ENCODE measurements at regions not wholly inside any gene's neighbourhood (a gene's known extent, or its start where the extent isn't known, plus 50 kb on each side); places are given as distances from the start of the nearest gene placed in this dataset.

DNA sequence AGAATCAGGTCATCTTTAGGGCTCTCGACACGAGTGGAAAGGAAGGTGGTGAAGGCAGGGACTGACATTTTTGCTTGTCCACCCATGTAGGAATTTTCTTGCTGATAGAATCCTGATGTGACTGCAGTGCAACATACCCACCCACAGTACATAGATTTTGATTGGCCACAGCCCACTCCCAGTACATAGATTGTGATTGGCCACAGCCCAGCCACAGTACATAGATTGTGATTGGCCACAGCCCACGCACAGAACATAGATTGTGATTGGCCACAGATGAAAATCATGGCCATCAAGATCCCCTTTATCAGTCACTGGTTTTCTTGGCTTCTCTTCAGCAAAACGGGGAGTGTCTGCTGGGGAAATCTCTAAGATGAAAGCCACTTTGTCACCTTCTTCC is 1041.5 kb downstream of the AACS start:
- WGBS, 2 donors: 71 to 78% methylated on average over 4 of the region's 4 CpGs

DNA sequence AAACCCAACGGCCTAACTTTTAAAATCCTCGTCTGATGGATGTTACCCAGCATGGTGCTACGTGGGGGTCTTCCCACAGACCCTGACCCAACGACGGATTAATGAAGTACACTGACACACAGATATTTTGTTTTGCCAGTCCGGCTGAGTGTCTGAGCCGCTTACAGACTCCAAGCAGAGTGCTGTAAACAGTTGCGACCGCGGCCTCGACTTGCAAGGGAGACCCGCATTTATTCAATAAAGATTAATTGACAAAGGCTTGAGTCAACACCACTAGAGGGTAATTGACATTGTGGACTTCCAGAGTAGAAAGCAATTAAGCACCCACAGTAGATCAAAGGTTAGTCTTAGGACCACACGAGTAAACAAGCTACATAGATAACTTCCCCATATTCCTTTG is 1042.4 kb downstream of the AACS start:
- Histone ChIP-seq H3K4me1 (ENCODE audit: control insufficient read depth in 2 of 2, insufficient read depth in 2 of 2, low read length in 1 of 2) (no peaks in the 10 kb centered on the region), H3K9me3 (ENCODE audit: control insufficient read depth in 2 of 2, insufficient read depth in 1 of 2, low read depth in 1 of 2, low read length in 1 of 2) (no peaks in the 10 kb centered on the region), H3K36me3 (ENCODE audit: control insufficient read depth in 2 of 2, insufficient read depth in 2 of 2, low read length in 1 of 2) (no peaks in the 10 kb centered on the region), H3K27me3 (ENCODE audit: control insufficient read depth in 1 of 2, insufficient read depth in 2 of 2, low read length in 2 of 2) (no peaks in the 10 kb centered on the region), H3K4me3 (ENCODE audit: low read depth in 1 of 2, low read length in 2 of 2) (no peak overlapping the region), H3K27ac (ENCODE audit: low read depth in 2 of 2, low read length in 1 of 2) (no peak overlapping the region)
- WGBS, 2 donors: 48 to 53% methylated on average over 13 of the region's 13 CpGs

More for the DNA sequence above, 1041.5 kb downstream of the AACS start:
- Histone ChIP-seq H3K27ac (ENCODE audit: low read depth in 2 of 2, low read length in 1 of 2) (no peak overlapping the region), H3K36me3 (ENCODE audit: control insufficient read depth in 2 of 2, insufficient read depth in 2 of 2, low read length in 1 of 2) (no peaks in the 10 kb centered on the region), H3K27me3 (ENCODE audit: control insufficient read depth in 1 of 2, insufficient read depth in 2 of 2, low read length in 2 of 2) (no peaks in the 10 kb centered on the region), H3K4me3 (ENCODE audit: low read depth in 1 of 2, low read length in 2 of 2) (no peak overlapping the region), H3K9me3 (ENCODE audit: control insufficient read depth in 2 of 2, insufficient read depth in 1 of 2, low read depth in 1 of 2, low read length in 1 of 2) (no peaks in the 10 kb centered on the region), H3K4me1 (ENCODE audit: control insufficient read depth in 2 of 2, insufficient read depth in 2 of 2, low read length in 1 of 2) (no peaks in the 10 kb centered on the region)

DNA sequence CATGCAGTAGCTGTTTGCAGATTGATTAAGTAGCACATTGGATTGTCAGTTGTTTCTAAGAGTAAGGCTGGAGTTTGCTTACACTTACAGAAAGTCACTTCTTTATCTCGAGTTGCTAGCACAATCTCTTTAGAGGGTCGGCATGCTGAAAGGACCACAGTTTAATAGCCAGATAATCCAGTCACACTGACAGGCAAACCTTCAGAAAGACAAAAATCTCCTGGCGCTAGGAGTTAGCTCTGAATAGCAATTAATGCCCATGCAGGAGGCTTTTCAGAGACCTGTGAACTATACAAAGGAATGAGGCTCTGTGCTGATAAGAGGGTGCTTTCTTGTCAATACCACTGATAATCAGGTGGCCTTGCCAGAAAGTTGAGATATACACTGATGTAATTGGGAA is 1043.0 kb downstream of the AACS start:
- Histone ChIP-seq H3K9me3 (ENCODE audit: control insufficient read depth in 2 of 2, insufficient read depth in 1 of 2, low read depth in 1 of 2, low read length in 1 of 2) (no peaks in the 10 kb centered on the region), H3K4me3 (ENCODE audit: low read depth in 1 of 2, low read length in 2 of 2) (no peak overlapping the region), H3K4me1 (ENCODE audit: control insufficient read depth in 2 of 2, insufficient read depth in 2 of 2, low read length in 1 of 2) (no peaks in the 10 kb centered on the region), H3K27me3 (ENCODE audit: control insufficient read depth in 1 of 2, insufficient read depth in 2 of 2, low read length in 2 of 2) (no peaks in the 10 kb centered on the region), H3K27ac (ENCODE audit: low read depth in 2 of 2, low read length in 1 of 2) (no peak overlapping the region), H3K36me3 (ENCODE audit: control insufficient read depth in 2 of 2, insufficient read depth in 2 of 2, low read length in 1 of 2) (no peaks in the 10 kb centered on the region)
- 23 to 30% methylated on average over 3 of the region's 3 CpGs for WGBS, 2 donors

GRCh38 chr12:126112141-126112540 is 1046.9 kb downstream of the AACS start:
- no peaks in the 10 kb centered on the region for H3K4me1 ChIP-seq (ENCODE audit: control insufficient read depth in 2 of 2, insufficient read depth in 2 of 2, low read length in 1 of 2)
- no peaks in the 10 kb centered on the region for H3K9me3 ChIP-seq (ENCODE audit: control insufficient read depth in 2 of 2, insufficient read depth in 1 of 2, low read depth in 1 of 2, low read length in 1 of 2)
- H3K4me3 ChIP-seq (ENCODE audit: low read depth in 1 of 2, low read length in 2 of 2): no peak overlapping the region
- 77 to 78% methylated on average over 1 of the region's 1 CpG for WGBS, 2 donors
- H3K36me3 ChIP-seq (ENCODE audit: control insufficient read depth in 2 of 2, insufficient read depth in 2 of 2, low read length in 1 of 2): no peaks in the 10 kb centered on the region
- H3K27me3 ChIP-seq (ENCODE audit: control insufficient read depth in 1 of 2, insufficient read depth in 2 of 2, low read length in 2 of 2): no peaks in the 10 kb centered on the region
- no peak overlapping the region for H3K27ac ChIP-seq (ENCODE audit: low read depth in 2 of 2, low read length in 1 of 2)

DNA sequence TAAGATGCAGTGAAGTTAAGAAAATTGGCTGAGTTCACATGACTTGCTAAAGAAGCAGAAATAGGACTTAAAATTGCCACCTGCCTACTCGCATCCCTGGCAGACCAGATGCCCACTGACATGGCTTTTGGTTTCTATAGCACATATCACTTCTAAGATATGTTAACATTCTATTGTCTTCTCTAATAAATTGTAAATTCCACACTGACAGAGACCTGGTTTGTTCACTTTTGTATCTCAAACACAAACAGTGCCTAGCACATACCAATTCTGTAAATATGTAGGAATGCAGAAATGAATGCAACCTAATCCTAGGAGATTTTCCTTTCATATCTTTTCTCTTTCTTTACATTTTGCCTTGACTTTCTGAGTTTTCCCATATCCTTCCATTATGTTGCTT is 1047.6 kb downstream of the AACS start:
- H3K4me1 ChIP-seq (ENCODE audit: control insufficient read depth in 2 of 2, insufficient read depth in 2 of 2, low read length in 1 of 2): no peaks in the 10 kb centered on the region
- no peak overlapping the region for H3K4me3 ChIP-seq (ENCODE audit: low read depth in 1 of 2, low read length in 2 of 2)
- WGBS, 2 donors: 85 to 93% methylated on average over 1 of the region's 1 CpG
- no peak overlapping the region for H3K27ac ChIP-seq (ENCODE audit: low read depth in 2 of 2, low read length in 1 of 2)
- no peaks in the 10 kb centered on the region for H3K27me3 ChIP-seq (ENCODE audit: control insufficient read depth in 1 of 2, insufficient read depth in 2 of 2, low read length in 2 of 2)
- H3K9me3 ChIP-seq (ENCODE audit: control insufficient read depth in 2 of 2, insufficient read depth in 1 of 2, low read depth in 1 of 2, low read length in 1 of 2): no peaks in the 10 kb centered on the region
- H3K36me3 ChIP-seq (ENCODE audit: control insufficient read depth in 2 of 2, insufficient read depth in 2 of 2, low read length in 1 of 2): no peaks in the 10 kb centered on the region

GRCh38 chr12:126114441-126114840 is 1049.2 kb downstream of the AACS start:
- Histone ChIP-seq H3K4me3 (ENCODE audit: low read depth in 1 of 2, low read length in 2 of 2) (no peak overlapping the region), H3K27ac (ENCODE audit: low read depth in 2 of 2, low read length in 1 of 2) (no peak overlapping the region), H3K4me1 (ENCODE audit: control insufficient read depth in 2 of 2, insufficient read depth in 2 of 2, low read length in 1 of 2) (no peaks in the 10 kb centered on the region), H3K9me3 (ENCODE audit: control insufficient read depth in 2 of 2, insufficient read depth in 1 of 2, low read depth in 1 of 2, low read length in 1 of 2) (no peaks in the 10 kb centered on the region), H3K36me3 (ENCODE audit: control insufficient read depth in 2 of 2, insufficient read depth in 2 of 2, low read length in 1 of 2) (no peaks in the 10 kb centered on the region), H3K27me3 (ENCODE audit: control insufficient read depth in 1 of 2, insufficient read depth in 2 of 2, low read length in 2 of 2) (no peaks in the 10 kb centered on the region)
- 70 to 79% methylated on average over 5 of the region's 5 CpGs for WGBS, 2 donors

- 71 to 76% methylated on average over 3 of the region's 3 CpGs for WGBS, 2 donors
- H3K36me3 ChIP-seq (ENCODE audit: control insufficient read depth in 2 of 2, insufficient read depth in 2 of 2, low read length in 1 of 2): no peaks in the 10 kb centered on the region
- no peaks in the 10 kb centered on the region for H3K27me3 ChIP-seq (ENCODE audit: control insufficient read depth in 1 of 2, insufficient read depth in 2 of 2, low read length in 2 of 2)
Measured at GRCh38 chr12:126117502-126117901, 1052.3 kb downstream of the AACS start.

GRCh38 chr12:126139355-126139754 is 1074.1 kb downstream of the AACS start:
- Histone ChIP-seq H3K27me3 (ENCODE audit: control insufficient read depth in 1 of 2, insufficient read depth in 2 of 2, low read length in 2 of 2) (no peaks in the 10 kb centered on the region), H3K4me1 (ENCODE audit: control insufficient read depth in 2 of 2, insufficient read depth in 2 of 2, low read length in 1 of 2) (no peaks in the 10 kb centered on the region), H3K9me3 (ENCODE audit: control insufficient read depth in 2 of 2, insufficient read depth in 1 of 2, low read depth in 1 of 2, low read length in 1 of 2) (peaks cover 10 to 16% of the 10 kb centered on the region in 2 donors), H3K27ac (ENCODE audit: low read depth in 2 of 2, low read length in 1 of 2) (no peak overlapping the region), H3K36me3 (ENCODE audit: control insufficient read depth in 2 of 2, insufficient read depth in 2 of 2, low read length in 1 of 2) (no peaks in the 10 kb centered on the region), H3K4me3 (ENCODE audit: low read depth in 1 of 2, low read length in 2 of 2) (no peak overlapping the region)
- 94% methylated on average over 5 of the region's 5 CpGs for WGBS, 2 donors

More at GRCh38 chr12:126117502-126117901, 1052.3 kb downstream of the AACS start:
- Histone ChIP-seq H3K27ac (ENCODE audit: low read depth in 2 of 2, low read length in 1 of 2) (no peak overlapping the region), H3K4me3 (ENCODE audit: low read depth in 1 of 2, low read length in 2 of 2) (no peak overlapping the region), H3K9me3 (ENCODE audit: control insufficient read depth in 2 of 2, insufficient read depth in 1 of 2, low read depth in 1 of 2, low read length in 1 of 2) (no peaks in the 10 kb centered on the region), H3K4me1 (ENCODE audit: control insufficient read depth in 2 of 2, insufficient read depth in 2 of 2, low read length in 1 of 2) (no peaks in the 10 kb centered on the region)

DNA sequence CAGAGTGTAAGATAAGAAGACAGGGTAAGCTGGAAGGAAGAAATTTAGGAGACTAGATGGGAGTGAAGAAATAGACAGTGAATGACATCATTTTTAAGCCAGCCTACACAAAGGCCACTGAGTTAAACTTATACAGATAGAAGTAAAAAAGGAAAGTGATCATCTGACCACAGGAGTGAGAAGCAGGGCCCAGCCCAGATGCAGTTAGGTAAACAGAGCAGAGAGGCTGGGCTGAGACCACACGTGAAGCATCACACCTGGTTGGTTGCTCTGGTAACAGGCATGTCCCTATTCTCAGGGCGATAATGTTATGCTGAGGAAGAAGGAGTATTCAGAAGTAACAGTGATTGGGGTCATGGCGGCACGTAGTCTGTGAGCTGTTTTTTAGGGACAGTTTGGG is 1079.4 kb downstream of the AACS start:
- no peaks in the 10 kb centered on the region for H3K27me3 ChIP-seq (ENCODE audit: control insufficient read depth in 1 of 2, insufficient read depth in 2 of 2, low read length in 2 of 2)
- peaks cover 0 to 3% of the 10 kb centered on the region in 2 donors for H3K9me3 ChIP-seq (ENCODE audit: control insufficient read depth in 2 of 2, insufficient read depth in 1 of 2, low read depth in 1 of 2, low read length in 1 of 2)
- H3K4me1 ChIP-seq (ENCODE audit: control insufficient read depth in 2 of 2, insufficient read depth in 2 of 2, low read length in 1 of 2): peaks cover 0 to 3% of the 10 kb centered on the region in 2 donors
- 76 to 80% methylated on average over 4 of the region's 4 CpGs for WGBS, 2 donors
- no peak overlapping the region for H3K4me3 ChIP-seq (ENCODE audit: low read depth in 1 of 2, low read length in 2 of 2)
- no peak overlapping the region for H3K27ac ChIP-seq (ENCODE audit: low read depth in 2 of 2, low read length in 1 of 2)
- no peaks in the 10 kb centered on the region for H3K36me3 ChIP-seq (ENCODE audit: control insufficient read depth in 2 of 2, insufficient read depth in 2 of 2, low read length in 1 of 2)

GRCh38 chr12:126147321-126147720 is 1082.1 kb downstream of the AACS start:
- Histone ChIP-seq H3K27ac (ENCODE audit: low read depth in 2 of 2, low read length in 1 of 2) (no peak overlapping the region), H3K36me3 (ENCODE audit: control insufficient read depth in 2 of 2, insufficient read depth in 2 of 2, low read length in 1 of 2) (no peaks in the 10 kb centered on the region), H3K9me3 (ENCODE audit: control insufficient read depth in 2 of 2, insufficient read depth in 1 of 2, low read depth in 1 of 2, low read length in 1 of 2) (peaks cover 0 to under 1% of the 10 kb centered on the region in 2 donors), H3K4me3 (ENCODE audit: low read depth in 1 of 2, low read length in 2 of 2) (no peak overlapping the region), H3K27me3 (ENCODE audit: control insufficient read depth in 1 of 2, insufficient read depth in 2 of 2, low read length in 2 of 2) (no peaks in the 10 kb centered on the region), H3K4me1 (ENCODE audit: control insufficient read depth in 2 of 2, insufficient read depth in 2 of 2, low read length in 1 of 2) (peaks cover 0 to 3% of the 10 kb centered on the region in 2 donors)
- WGBS, 2 donors: 48 to 50% methylated on average over 1 of the region's 1 CpG
